Fibroblast of gingiva (primary cell): ENCODE measurements at regions not wholly inside any gene's neighbourhood (a gene's known extent, or its start where the extent isn't known, plus 50 kb on each side); places are given as distances from the start of the nearest gene placed in this dataset.

Experiments
- DNase-seq: peaks from one replicate; pipeline ENCODE4 v3.0.0-alpha.2; 2011; ENCODE audit warnings: low read depth

GRCh38 chr1:55375617-55376258 is 160.6 kb upstream of the USP24 start:
- DNase-seq: peak; percentile 53

DNA sequence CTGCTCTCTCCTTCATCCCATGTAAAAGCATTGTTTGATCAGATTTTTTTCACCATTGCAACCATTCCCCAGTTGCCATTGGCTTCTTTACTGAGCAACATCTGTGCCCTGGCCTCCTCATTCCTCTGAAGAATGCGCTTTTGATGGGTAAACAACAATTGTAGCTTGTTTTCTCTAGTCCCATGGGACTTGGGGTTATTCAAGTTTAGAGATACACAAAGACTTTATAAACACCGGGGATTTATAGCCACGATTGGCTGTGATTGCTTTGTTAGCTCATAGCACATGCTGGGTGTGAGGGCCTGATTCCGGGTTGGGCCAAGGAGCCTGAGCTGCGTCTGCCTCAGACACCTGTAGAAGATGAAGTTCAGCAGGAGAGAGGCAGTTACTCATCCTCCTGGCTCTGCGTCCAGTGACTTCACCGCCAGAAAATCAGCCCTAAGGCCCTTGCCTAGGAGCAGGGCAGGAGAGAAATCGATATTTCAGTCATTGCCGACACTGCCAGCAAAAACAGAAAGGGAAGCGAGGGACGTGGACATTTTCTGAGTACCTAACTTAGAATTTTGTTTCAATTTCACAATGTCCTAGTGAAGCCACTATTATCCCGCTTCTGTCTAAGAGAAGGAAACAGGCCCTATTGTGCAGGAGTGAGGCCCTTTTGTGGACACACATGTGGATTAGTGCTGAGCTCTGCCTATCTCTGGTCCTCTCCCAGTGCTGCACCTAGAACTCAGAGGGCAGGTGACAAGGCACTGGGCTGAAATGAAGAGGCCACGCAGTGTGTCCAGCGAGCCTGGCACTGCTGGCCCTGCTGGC is 159.8 kb upstream of the USP24 start:
- peak; percentile 78 for DNase-seq

DNA sequence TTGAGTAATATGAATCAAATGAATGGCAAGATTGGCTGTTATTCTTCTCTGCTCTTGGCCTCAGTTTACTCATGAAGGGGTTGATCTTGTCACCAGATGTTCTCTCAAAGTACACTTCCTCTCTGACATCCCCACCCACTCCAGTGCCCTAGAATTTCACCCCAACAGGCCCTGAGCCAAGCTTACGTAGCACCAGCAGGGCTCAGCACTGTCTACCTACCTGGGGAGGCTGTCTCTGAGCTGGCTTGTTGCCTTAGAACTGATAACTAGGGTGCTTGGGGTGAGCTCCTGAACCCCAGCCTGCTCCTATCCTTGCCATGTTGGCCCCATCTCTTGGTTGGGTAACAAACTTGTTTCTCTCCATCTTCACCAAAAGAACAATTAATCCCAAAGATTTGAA is 159.1 kb upstream of the USP24 start:
- no peak for DNase-seq

DNA sequence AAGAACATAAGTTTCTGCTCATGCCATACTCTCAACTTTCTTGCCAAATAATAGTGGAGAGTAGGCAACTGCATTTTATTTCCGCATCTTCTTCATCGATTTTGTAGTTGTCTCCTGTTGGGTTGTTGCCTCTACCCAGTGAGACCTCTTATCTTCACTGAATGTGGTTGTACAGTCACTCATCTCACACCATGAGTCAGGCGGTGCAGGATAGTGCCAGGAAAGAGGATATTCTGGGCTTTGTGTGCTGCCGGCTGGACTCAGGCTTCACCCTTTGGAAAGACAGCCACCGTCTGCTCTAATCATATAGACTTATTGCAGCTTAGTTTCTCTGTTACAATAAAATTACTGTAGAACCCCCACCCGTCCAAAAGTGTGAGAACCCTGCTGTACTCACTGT is 154.3 kb upstream of the USP24 start:
- no peak for DNase-seq

DNA sequence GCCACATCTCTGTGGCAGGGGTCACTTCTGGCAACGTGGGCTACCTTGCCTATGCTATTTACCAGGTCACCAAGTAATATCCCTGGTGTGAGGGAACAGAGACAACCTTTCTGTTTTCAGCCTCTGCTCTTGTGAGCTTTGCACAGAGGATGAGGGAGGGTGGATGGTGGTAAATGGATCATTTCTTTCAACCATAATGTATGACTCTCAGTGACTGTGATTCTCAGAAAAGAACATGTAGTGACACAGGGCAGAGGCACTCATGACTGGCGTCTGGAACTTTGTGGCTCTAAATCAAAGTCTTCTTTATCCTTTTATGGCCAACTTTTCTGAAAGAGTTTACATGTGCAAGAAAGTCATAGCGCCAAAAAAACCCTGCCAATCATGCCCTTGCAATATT is 153.5 kb upstream of the USP24 start:
- no peak for DNase-seq

DNA sequence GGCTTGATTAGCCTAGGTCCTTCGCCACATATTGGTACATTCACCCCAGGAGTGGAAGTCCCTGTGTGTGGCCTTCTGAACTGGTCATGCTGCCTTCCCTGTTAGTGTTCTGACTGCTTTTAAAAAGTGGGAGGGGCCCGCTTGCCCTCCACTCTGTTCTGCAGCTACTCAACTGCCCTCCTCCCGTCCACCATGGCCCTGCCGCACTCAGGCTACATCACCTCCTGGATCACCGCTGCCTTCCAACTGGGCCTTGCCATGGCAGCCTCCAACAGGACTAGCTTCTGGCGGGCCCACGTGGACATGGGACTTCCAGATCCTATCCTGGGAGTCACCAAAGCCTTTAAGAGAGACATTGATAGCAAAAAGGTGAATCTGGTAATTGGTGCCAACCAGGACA is 152.1 kb upstream of the USP24 start:
- no peak for DNase-seq

GRCh38 chr1:55364216-55364615 is 149.1 kb upstream of the USP24 start:
- DNase-seq: peak; percentile 93

GRCh38 chr1:55363268-55363667 is 148.1 kb upstream of the USP24 start:
- peak; percentile 12 for DNase-seq

DNA sequence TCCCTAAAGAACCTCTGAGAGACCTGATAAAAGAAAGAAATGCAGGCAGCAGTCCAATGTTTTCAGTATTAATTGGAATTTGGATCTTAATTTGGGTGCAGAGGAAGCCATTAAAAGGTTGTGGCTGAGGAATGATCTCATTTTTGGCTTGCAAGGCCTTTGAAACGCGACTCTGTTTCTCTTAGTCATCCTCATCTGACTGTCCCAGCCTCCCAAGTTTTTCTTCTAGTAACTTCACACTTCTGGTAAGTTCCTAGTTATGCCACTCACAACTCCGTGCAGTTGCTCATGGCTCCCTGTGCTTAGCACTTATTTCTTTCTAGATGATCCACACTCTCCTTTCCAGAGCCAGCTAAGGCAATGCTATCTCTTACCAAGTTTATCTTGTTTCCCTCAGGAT is 147.4 kb upstream of the USP24 start:
- peak; percentile 69 for DNase-seq

DNA sequence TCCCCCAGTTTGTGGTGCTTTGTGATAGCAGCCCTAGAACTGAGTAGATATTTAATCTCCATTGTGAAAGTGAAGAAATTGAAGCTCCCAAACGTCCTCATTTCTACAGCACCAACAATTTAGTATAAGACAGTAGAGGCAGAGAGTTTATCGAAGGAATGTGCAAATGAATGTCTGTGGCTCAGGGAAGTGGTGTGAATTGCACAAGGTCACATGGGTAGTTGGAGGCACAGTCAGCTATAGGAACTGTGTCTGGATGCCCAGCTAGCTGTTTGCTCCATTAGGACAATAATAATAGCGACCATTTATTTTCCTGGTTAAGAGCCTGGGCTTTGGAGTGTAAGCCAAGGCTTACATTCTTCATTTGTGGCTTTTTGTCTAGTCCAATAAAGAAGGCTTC is 144.4 kb upstream of the USP24 start:
- no peak for DNase-seq

- DNase-seq: no peak
These were observed 143.4 kb upstream of the USP24 start for GRCh38 chr1:55358581-55358980.

DNA sequence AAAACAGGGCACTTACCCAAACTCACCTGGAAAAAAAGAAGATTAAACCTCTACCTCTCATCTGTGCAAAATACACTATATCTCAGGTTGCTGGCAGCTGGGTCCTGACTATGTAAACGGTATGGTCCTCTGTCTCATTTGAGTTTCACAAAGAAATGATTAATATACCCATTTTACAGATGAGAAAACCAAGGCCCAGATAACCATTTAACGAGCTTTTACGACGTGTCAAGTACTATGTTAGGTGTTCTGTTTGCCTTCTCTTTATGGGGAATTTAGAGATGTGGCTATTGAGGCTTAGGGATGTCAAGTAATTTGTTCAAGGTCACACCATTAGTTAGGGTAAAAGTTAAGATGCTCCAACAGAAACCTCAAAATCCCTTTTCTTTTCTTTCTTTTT is 140.4 kb upstream of the USP24 start:
- DNase-seq: no peak

DNA sequence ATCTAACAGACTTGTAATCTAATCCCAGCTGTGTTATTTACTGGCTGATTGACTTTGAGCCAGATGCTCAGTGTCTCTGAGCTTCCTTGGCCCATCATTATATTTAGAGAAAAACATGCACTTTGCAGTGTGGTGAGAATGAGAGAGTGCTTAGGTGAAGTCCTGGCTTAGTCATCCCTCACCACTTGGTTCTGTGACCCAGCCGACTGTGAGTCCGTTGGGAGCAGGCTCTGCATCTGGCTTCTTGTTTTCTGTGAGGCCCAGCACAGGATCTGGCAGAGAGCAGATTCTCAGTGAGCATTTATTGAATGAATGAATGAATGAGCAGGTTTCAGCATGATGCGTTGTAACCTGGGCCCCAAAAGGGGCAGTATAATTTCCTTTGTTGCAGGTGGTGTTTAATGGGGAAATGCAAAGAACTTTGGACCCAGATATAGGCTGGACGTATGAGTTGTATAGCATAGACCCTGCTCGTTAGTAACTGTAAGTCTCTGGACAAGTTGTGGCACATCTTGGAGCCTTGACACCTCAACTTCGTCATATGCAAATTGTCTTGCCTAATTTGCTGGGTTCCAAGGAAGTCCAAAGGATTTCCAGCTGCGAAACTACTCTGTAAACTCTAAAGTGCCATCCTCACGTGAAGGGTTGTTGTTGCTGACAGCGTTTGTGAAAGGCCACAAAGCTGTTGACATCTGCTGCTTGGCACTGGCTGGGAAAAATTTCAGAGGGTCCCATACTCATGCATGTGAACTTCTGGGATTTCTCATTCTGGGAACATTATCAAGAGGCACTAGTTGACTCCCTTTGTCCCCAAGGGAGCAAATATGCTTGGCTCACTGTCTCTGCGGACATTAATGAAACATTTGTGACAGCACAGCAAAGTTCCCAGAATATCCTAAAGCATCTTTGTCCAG is 138.8 kb upstream of the USP24 start:
- no peak for DNase-seq

GRCh38 chr1:55352811-55353180 is 137.6 kb upstream of the USP24 start:
- no peak for DNase-seq

GRCh38 chr1:55352080-55352810 is 137.1 kb upstream of the USP24 start:
- peak; percentile 48 for DNase-seq

- DNase-seq: no peak
These were observed 133.2 kb upstream of the USP24 start for GRCh38 chr1:55348356-55348755.

GRCh38 chr1:55347866-55348265 is 132.7 kb upstream of the USP24 start:
- DNase-seq: no peak

GRCh38 chr1:55347041-55347440 is 131.9 kb upstream of the USP24 start:
- DNase-seq: no peak

- no peak for DNase-seq
These were observed 131.4 kb upstream of the USP24 start for GRCh38 chr1:55346586-55346985.

GRCh38 chr1:55339681-55340080 is 124.5 kb upstream of the USP24 start:
- DNase-seq: peak; percentile 69

GRCh38 chr1:55338448-55338820 is 123.3 kb upstream of the USP24 start:
- DNase-seq: no peak

DNA sequence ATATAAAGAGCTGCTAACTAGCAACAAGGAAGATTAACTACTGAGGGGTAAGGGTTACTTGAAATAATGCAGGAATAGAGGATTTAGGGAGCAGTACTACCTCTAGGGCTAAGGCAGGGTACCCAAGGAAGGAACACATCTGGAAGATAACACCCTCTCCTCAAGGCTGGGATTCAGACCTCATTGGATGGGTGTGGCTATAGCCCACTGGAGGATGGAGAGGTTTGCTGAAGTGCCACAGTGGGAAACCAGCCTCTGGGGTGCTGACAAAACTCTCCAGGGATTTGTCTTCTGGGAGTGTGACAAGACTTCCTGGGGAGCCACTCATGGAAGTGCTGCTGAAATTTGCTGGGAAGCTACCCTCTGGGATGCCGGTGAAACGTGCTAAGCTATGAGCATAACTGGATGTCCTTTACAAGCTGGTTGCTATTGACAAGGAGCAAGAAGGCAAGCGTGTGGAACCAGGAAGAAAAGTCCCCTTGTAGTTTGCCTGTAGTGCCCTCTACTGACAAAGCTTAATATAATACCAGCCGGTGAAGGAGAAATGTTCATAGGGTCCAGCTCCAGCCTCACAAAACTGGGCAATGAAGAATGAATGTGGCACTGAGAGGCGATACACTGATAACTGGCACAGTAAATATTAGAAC is 122.8 kb upstream of the USP24 start:
- peak; percentile 74 for DNase-seq
